Skin of body (tissue), 1 donor: ENCODE measurements at regions not wholly inside any gene's neighbourhood (a gene's known extent, or its start where the extent isn't known, plus 50 kb on each side); places are given as distances from the start of the nearest gene placed in this dataset.

Experiments used
- DNase-seq: peaks from one replicate; lab custom pipeline; 2025; lab: John Stamatoyannopoulos, UW

GRCh38 chr16:9409560-9410493, 318.4 kb downstream of the HAPSTR1 start:
- DNase-seq, result no peak

GRCh38 chr16:9411426-9411825, 320.0 kb downstream of the HAPSTR1 start:
- DNase-seq, result no peak

GRCh38 chr16:9412031-9412914, 320.8 kb downstream of the HAPSTR1 start:
- DNase-seq, result no peak

GRCh38 chr16:9412915-9413264, 321.4 kb downstream of the HAPSTR1 start:
- no peak for DNase-seq

DNA sequence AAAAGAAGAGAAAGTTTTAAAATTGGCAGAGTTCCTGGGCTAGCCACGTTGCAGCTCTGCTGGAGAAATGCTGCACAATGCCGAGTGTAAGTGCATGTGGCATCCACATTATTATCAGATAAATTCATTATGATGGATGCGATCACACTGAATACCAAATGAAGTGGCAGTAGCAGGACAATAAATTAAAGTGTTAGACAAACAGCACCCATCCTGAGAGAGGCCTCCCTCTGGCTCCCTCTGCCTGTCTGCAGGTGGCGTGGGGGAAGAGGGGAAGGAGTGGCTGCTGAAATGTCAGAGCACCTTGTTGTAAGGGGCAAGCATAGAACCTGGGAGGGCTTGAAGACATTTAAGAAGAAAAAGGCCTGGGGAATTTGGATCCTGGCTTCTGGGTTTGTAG, 324.1 kb downstream of the HAPSTR1 start:
- no peak for DNase-seq

GRCh38 chr16:9417898-9418297, 326.5 kb downstream of the HAPSTR1 start:
- DNase-seq, result no peak

GRCh38 chr16:9419161-9419560, 327.7 kb downstream of the HAPSTR1 start:
- DNase-seq, result no peak

DNA sequence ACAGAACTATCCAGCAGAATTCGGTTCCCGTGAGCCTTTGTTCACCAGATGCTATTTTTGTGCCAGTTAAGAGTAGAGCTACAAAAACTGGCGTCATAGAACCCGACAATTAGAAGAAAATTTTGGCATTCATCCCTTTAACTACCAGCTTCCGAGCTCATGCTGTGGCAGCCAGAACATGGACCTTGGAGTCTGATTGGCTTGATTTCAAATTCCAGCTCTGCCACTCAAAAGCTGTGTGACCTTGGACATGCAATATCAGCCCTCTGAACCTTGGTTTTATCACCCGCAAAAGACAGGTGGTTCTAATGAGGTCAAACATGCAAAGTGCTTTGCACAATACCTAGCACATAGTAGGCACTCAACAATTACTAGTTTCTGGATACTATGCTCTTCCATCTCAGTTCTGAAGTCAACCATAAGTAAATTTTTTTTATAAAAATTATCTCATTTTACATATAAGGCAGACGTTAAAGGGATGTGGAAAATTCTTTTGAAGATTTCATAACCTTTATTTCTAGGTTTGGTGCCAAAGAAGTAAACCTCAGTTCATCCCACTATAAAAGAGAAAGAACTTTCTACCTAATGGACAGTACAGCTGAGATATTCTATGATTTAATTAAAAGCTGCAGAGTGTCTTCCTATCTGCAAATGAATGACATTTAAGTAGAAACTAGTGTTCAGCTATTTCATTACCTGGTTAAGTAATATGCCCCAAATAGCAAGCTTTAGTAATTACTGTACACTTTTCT, 331.5 kb downstream of the HAPSTR1 start:
- DNase-seq, result no peak

DNA sequence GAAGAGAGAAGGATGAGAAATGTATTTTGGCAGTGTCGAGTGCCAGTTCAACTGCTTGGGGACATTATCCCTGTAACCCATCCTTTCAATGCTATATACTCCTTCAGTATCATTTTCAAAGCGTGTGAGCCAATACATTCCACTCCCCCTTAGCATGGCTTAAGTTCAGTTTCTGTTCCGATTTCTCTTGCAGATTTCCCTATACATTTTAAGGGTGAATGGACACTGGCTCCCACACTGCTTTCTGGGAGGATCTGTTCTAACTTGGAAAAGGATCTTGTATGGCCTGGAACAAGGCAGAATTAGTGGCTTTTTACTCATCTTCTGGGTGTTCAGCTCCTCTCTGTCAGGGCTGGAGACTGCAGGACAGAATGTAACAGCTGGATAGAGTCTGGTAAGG, 333.8 kb downstream of the HAPSTR1 start:
- DNase-seq, result no peak

GRCh38 chr16:9428355-9429005, 337.0 kb downstream of the HAPSTR1 start:
- no peak for DNase-seq

GRCh38 chr16:9429646-9430330, 338.3 kb downstream of the HAPSTR1 start:
- DNase-seq, result no peak

DNA sequence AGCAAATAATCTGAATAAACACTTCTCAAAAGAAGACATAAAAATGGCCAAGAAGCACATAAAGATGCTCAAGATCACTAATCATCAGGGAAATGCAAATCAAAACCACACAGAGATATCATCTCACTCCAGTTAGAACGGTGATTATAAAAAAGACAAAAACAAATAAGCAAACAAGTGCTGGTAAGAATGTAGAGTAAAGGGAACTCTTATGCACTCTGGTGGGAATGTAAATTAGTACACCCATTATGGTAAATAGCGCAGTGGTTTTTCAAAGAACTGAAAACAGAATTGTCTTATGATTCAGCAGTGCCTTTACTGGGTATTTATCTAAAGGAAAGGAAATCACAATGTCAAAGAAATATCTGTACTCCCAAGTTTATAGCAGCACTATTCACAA, 343.2 kb downstream of the HAPSTR1 start:
- no peak for DNase-seq

GRCh38 chr16:9436175-9436574, 344.7 kb downstream of the HAPSTR1 start:
- DNase-seq, result no peak

GRCh38 chr16:9437115-9437514, 345.7 kb downstream of the HAPSTR1 start:
- DNase-seq, result no peak

DNA sequence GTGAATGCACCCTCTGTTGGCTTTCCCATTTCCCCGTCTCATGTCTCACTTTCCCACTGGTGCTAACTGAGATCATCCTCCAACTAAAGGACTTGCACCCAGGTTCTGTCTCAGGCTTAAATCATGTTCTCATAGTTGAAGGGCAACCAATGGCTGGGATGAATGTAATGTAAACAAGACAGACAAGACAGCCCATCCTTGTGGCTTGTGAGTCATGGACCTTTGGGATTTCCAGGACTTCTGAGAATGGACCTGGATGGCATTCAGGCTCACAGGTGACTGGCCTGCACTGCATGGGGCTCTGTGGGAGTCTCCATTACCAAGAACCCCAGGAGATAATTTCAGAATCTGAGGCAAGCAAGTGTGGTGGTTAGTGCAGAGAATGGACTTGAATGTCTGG, 347.5 kb downstream of the HAPSTR1 start:
- DNase-seq, result no peak

DNA sequence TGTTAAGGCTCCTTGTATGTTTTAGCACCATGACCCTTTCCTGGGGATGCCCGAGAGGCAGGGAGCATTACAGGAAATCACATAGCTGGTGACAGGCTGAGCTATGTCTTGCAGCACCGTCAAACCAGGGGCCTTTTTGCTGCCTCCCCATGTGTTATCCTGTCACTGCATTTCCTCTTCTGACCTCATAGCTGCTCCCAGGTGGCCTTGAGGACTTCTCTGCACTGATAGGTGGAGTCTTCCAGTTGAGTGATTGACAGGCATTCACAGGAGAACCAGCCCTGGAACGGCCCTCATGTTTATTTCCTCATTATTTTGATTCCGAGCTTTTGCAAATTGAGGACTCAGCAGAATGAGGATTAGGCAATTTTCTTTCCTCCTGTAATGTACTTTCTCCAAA, 349.6 kb downstream of the HAPSTR1 start:
- no peak for DNase-seq

DNA sequence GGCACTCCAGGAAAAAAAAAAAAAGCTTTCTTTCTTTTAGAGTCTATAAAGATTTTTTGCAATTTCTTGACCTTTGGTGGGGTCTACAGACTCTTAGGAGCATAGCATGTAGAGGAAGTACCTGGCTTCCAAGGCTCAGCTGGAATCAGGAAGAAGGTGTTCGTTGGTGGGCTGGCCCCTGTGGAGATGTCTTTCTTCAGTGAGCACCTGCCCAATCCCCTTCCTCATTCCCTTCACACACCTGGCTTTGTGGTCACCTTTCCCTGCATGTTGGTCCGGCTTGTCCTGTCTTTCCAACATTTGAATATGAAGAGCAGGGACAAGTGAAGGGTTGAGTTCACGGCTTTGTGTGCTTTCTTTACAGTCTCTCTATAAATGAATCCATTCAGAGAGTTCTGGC, 352.4 kb downstream of the HAPSTR1 start:
- DNase-seq, result no peak

DNA sequence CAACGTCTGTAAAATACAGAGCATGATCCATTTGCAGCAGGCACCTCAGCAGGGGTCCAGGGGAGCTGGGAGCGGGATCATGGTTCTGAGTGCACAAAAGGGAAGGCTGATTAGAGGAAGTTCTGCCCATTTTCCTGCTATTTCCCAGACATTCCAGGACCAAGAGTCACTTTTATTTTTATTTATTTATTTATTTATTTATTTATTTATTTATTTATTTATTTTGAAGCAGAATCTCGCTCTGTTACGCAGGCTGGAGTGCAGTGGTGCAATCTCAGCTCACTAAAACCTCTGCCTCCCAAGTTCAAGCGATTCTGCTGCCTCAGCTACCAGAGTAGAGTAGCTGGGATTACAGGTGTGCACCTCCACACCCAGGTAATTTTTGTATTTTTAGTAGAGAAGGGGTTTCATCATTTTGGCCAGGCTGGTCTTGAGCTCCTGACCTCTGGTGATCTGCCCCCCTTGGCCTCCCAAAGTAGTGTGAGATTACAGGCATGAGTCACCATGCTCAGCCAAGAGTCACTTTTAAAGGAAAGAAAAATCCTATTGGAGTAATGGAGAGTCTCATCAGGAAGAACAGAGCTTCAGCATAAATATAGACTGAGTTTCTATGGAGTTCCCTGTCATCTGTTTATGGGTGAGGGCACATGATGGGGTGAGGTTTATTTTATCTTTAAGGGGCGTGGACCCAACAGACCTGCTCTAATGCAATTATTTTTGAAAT, 355.2 kb downstream of the HAPSTR1 start:
- no peak for DNase-seq

DNA sequence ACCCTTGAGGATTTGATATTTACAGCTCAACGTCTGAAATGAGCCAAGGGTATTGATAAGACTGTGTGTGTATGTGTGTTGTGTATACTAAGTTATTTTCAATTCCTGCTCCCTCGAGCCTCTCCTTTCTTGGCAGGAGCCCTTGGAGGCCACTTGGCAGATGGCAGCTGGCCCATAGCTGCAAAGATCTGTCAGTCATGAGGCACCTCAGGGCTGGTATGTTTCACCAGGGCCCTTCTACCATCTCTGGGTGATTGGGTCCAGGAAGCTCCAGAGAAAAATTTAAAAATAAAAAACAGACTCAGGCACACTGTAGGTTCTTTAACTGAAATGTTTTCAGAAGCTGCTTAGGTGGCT, 355.7 kb downstream of the HAPSTR1 start:
- no peak for DNase-seq

GRCh38 chr16:9447699-9448098, 356.3 kb downstream of the HAPSTR1 start:
- DNase-seq, result no peak
